ENCODE measurements at regions not wholly inside any gene's neighbourhood (a gene's known extent, or its start where the extent isn't known, plus 50 kb on each side); places are given as distances from the start of the nearest gene placed in this dataset.

DNA sequence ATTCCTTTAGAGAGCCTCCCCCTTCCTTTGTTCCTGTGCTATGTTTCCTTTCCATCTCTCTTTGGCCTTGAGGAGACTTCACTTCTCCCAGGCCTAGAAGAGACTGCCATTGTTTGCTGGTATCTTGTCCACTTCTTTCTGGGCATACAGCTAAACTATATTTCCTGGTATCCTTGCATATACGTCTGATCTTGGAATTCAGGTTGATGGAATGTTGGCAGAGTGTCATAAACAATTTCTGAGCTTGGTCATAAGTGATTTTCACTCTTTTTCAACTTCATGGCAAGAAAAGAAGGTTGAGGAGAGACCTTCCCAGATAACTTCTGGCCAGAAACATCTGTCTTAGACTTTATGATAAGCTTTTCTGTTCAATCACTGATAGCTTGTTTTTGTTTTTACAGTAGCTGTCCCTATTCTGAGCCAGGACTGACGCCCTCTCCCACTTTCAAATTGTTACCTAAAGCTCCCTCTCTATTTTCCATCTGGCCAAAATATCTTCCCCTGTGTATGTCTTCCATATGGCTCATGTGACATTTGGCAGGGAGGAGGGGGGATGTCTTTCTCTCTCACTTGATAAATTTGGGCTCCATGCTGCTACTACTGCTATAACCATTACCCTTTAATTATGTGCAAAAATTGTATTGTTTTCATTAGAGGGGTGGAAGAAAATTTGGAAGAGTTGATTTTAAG, 457.0 kb downstream of the ADAMTS20 start:
- DNase-seq = no peak

DNA sequence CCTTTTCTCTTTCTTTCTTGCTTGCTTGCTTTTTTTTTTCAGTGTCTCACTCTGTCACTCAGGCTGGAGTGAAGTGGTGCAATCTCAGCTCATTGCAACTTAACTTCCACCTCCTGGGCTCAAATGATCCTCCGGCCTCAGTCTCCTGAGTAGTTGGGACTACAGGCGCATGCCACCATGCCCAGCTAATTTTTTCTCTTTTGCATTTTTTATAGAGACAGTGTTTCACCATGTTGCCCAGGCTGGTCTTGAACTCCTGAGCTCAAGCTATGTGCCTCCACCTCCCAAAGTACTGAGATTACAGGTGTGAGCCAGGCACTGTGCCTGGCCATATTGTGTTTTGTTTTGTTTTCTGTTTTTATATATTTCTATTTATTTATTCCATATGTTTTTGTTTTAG, 461.0 kb downstream of the ADAMTS20 start:
- no peak for DNase-seq

GRCh38 chr12:43087195-43088091, 464.6 kb downstream of the ADAMTS20 start:
- DNase-seq = no peak

- no peak for DNase-seq
These were observed 472.5 kb downstream of the ADAMTS20 start for GRCh38 chr12:43079476-43079875.

DNA sequence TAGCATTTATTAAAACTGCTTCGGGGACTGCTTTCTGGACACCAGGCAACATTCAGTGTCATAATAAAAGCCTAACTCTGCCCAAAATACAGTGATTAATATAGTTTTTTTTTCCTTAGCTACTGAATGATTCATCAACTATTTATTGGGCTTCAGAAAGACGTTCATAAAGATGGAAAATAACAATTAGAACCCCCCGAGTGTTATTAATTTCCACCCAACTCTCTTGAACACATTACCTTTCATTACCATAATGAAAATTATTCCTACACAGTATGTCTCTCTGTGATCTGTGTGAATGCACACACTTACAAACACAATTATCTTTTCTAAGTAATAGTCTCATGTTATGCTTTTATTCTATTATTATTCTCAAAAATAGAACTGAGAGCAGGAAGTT, 473.0 kb downstream of the ADAMTS20 start:
- DNase-seq = no peak

GRCh38 chr12:43072431-43072830, 479.6 kb downstream of the ADAMTS20 start:
- no peak for DNase-seq

GRCh38 chr12:43069768-43070221, 480.2 kb upstream of the PRICKLE1 start:
- DNase-seq = no peak

- DNase-seq = no peak
These were observed 476.9 kb upstream of the PRICKLE1 start for GRCh38 chr12:43066471-43066870.

DNA sequence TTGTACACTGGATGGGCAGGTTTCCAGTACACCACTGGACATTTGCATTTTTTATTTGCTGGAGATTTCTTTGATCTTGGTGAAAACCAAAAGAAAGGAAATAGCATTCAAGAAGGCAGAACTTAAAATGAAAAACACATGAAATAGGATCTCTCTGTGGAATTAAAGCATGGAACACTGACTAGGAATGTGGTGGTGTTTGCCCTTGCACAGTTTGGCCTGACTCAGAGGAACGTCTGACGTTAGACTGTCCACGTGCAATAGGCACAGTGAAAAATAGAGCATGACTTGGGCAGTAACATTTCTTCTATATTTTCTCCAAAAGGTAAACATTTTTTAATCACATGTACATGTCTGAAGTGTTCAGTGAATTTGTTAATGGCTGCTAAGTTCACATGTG, 474.1 kb upstream of the PRICKLE1 start:
- no peak for DNase-seq

- no peak for DNase-seq
These were observed 472.8 kb upstream of the PRICKLE1 start for GRCh38 chr12:43062201-43062895.

GRCh38 chr12:43060742-43061141, 471.2 kb upstream of the PRICKLE1 start:
- no peak for DNase-seq

DNA sequence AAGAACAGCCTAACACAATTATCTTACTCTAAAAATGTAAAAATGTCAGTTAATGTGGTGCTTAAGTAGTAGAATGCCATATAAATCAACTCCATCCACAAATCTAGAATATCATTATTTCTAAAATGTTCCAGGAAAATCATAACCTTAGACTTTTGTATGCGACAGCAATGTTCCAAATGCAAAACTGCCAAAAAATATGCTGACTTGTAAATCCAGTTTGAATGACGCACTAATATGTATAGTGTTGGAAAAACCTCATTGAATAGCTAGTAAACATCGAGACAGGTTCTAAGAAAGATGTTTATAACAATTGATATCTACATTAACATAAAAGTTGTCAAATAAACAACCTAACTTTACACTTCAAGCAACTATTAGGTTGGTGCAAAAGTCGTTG, 469.1 kb upstream of the PRICKLE1 start:
- no peak for DNase-seq

DNA sequence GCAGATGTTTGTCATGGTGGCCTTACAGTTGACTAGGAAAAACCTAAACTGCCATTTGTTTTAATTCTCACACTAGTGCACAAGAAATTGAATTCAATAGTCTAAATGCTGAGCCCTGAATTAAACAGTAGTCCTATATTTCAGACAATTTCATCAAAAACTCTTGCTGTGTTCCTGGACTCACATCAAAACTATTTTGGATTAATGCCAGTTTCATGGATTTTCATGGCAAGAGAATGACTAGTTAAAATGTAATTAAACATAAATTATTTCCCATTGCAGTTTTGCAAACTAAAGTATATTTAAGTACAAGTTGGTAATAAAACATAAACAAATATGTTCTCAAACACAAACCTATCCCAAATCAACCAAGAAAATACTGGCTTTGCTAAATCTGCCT, 468.0 kb upstream of the PRICKLE1 start:
- DNase-seq = no peak

- no peak for DNase-seq
These were observed 464.5 kb upstream of the PRICKLE1 start for GRCh38 chr12:43054085-43054484.

GRCh38 chr12:43052441-43052840, 462.9 kb upstream of the PRICKLE1 start:
- no peak for DNase-seq

- no peak for DNase-seq
These were observed 454.7 kb upstream of the PRICKLE1 start for GRCh38 chr12:43044241-43044640.

- no peak for DNase-seq
These were observed 449.4 kb upstream of the PRICKLE1 start for GRCh38 chr12:43038991-43039390.

- no peak for DNase-seq
These were observed 440.4 kb upstream of the PRICKLE1 start for GRCh38 chr12:43029971-43030370.

- DNase-seq = no peak
These were observed 439.3 kb upstream of the PRICKLE1 start for GRCh38 chr12:43028826-43029225.

DNA sequence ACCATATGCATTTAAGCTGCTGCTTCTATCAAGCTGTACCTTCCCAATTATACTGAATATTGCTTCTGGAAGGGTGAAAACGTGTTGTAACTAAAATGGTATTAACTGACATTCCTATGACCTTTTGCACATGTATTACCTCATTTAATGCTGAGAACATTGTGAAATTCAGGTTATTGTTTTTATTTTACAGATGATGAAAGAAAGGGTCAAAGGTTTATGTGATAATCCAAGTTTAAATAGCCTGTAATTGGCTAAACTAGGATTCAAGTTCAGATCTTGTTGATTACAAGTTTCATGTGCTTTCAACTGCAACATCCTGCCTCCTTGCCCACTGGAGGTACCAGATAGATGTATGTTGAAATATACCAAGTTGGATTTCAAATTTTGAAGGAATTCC, 433.3 kb upstream of the PRICKLE1 start:
- DNase-seq = no peak

- DNase-seq = no peak
These were observed 425.7 kb upstream of the PRICKLE1 start for GRCh38 chr12:43015090-43015737.

- no peak for DNase-seq
These were observed 421.9 kb upstream of the PRICKLE1 start for GRCh38 chr12:43011383-43011926.

DNA sequence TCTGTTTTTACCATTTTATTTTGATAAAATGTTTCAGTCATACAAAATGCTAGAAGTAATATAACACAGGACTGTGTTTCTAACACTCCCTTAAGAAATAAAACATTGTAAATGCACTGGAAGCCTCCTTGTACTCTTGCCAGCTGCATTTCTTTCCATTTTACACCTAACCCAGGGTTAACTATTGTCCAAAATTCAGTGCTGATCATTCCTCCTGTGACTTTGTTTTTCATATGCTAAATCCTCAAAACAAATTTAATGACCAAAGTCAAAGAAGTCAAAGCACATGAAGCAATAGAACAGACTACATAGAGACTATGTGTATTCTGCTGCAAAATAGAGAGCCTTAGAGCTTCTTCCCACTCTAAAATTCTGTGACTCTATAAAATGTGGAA, 420.3 kb upstream of the PRICKLE1 start:
- DNase-seq = no peak
